ENCODE measurements at regions not wholly inside any gene's neighbourhood (a gene's known extent, or its start where the extent isn't known, plus 50 kb on each side); places are given as distances from the start of the nearest gene placed in this dataset.

GRCh38 chr2:128813352-128814034, 494.8 kb upstream of the HS6ST1 start:
- H3K27ac ChIP-seq, result no peak overlapping the region
- H3K4me3 ChIP-seq, result no peak overlapping the region
- TF ChIP-seq CTCF (IDR thresholded peaks at IDR 0.05), result no peak
- no peak for DNase-seq (ENCODE audit: low spot score)

- no peak for TF ChIP-seq CTCF (IDR thresholded peaks at IDR 0.05)
- no peak overlapping the region for H3K4me3 ChIP-seq
- DNase-seq (ENCODE audit: low spot score), result no peak
- no peak overlapping the region for H3K27ac ChIP-seq
Observed at GRCh38 chr2:128815248-128815647, 496.6 kb upstream of the HS6ST1 start.

GRCh38 chr2:128817171-128817570, 498.5 kb upstream of the HS6ST1 start:
- no peak for TF ChIP-seq CTCF (IDR thresholded peaks at IDR 0.05)
- Histone ChIP-seq H3K4me3 (no peak overlapping the region), H3K27ac (no peak overlapping the region)
- no peak for DNase-seq (ENCODE audit: low spot score)

- H3K27ac ChIP-seq, result no peak overlapping the region
- no peak for TF ChIP-seq CTCF (IDR thresholded peaks at IDR 0.05)
- DNase-seq (ENCODE audit: low spot score), result no peak
- no peak overlapping the region for H3K4me3 ChIP-seq
Observed at GRCh38 chr2:128817813-128818212, 499.1 kb upstream of the HS6ST1 start.

- Histone ChIP-seq H3K27ac (no peak overlapping the region), H3K4me3 (no peak overlapping the region)
- no peak for DNase-seq (ENCODE audit: low spot score)
- TF ChIP-seq CTCF (IDR thresholded peaks at IDR 0.05), result no peak
Observed at GRCh38 chr2:128818248-128818647, 499.6 kb upstream of the HS6ST1 start.

GRCh38 chr2:128818704-128819491, 500.2 kb upstream of the HS6ST1 start:
- Histone ChIP-seq H3K4me3 (no peak overlapping the region), H3K27ac (no peak overlapping the region)
- no peak for DNase-seq (ENCODE audit: low spot score)
- TF ChIP-seq CTCF (IDR thresholded peaks at IDR 0.05), result no peak

GRCh38 chr2:128820452-128820851, 501.8 kb upstream of the HS6ST1 start:
- H3K27ac ChIP-seq, result no peak overlapping the region
- DNase-seq (ENCODE audit: low spot score), result no peak
- no peak for TF ChIP-seq CTCF (IDR thresholded peaks at IDR 0.05)

More at GRCh38 chr2:128820452-128820851, 501.8 kb upstream of the HS6ST1 start:
- H3K4me3 ChIP-seq, result no peak overlapping the region

All from coronary artery (tissue), 2 donors.